Lower lobe of right lung (tissue), 2 donors: ENCODE measurements at regions not wholly inside any gene's neighbourhood (a gene's known extent, or its start where the extent isn't known, plus 50 kb on each side); places are given as distances from the start of the nearest gene placed in this dataset.
A peak's percentile ranks its signal among the peaks of the same experiment; 100 is the strongest.
"Not testable (repeated sequence)": the region's sequence is repeated elsewhere in the genome, so short reads cannot be mapped to it uniquely, and the experiment has no call there.

ENCODE experiments used
- ATAC-seq, 2 donors: fragments of 200-7000 bp; cut with Tn5 transposase; one replicate each; pipeline ENCODE4 v1.9.1; 2020 to 2022; ENCODE audit warnings: mild to moderate bottlenecking in 2 of 2, moderate library complexity in 2 of 2
- DNase-seq: peaks from one replicate; pipeline ENCODE4 v3.0.0-alpha.2; 2020
- H3K27ac ChIP-seq: fragments of 200-600 bp; one replicate; pipeline ENCODE4 v1.8.0; 2022
- H3K27me3 ChIP-seq: fragments of 200-600 bp; one replicate; pipeline ENCODE4 v1.8.0; 2022; ENCODE audit warnings: low read depth
- H3K36me3 ChIP-seq: fragments of 200-600 bp; one replicate; pipeline ENCODE4 v1.8.0; 2022; ENCODE audit warnings: mild to moderate bottlenecking
- H3K4me1 ChIP-seq: fragments of 200-600 bp; one replicate; pipeline ENCODE4 v1.8.0; 2022
- H3K4me3 ChIP-seq: fragments of 200-600 bp; one replicate; pipeline ENCODE4 v1.8.0; 2022; ENCODE audit warnings: mild to moderate bottlenecking
- H3K9me3 ChIP-seq: fragments of 200-600 bp; one replicate; pipeline ENCODE4 v1.8.0; 2022
- CTCF ChIP-seq: fragments of 200-600 bp; IDR thresholded peaks from one replicate; pipeline ENCODE4 v1.8.0; 2022; ENCODE audit warnings: antibody characterized with exemption, mild to moderate bottlenecking
- intact Hi-C: fragments of 100-400 bp; cut with DNase I; formaldehyde crosslinking; loops from one replicate; pipeline ENCODE4 v1.11.0; 2022
- donor health status: DM: no; HTN: yes; CAD: no; lungs with severe emphysema.

GRCh38 chrX:151042842-151043241 lies 59.7 kb downstream of the HMGB3 start:
- Histone ChIP-seq H3K27me3 (no peaks in the 10 kb centered on the region), H3K27ac (no peak overlapping the region), H3K36me3 (no peaks in the 10 kb centered on the region), H3K4me3 (no peak overlapping the region), H3K4me1 (no peaks in the 10 kb centered on the region), H3K9me3 (no peaks in the 10 kb centered on the region)
- intact Hi-C loops: no loop called here
- ATAC-seq (no peak), DNase-seq (no peak)
- no peak for TF ChIP-seq CTCF

- intact Hi-C loops, H3K27ac ChIP-seq, H3K27me3 ChIP-seq, H3K4me1 ChIP-seq, H3K9me3 ChIP-seq, H3K36me3 ChIP-seq, H3K4me3 ChIP-seq, DNase-seq, ATAC-seq: not testable (repeated sequence)
These were observed 83.2 kb downstream of the HMGB3 start for GRCh38 chrX:151066373-151066772.

GRCh38 chrX:151073767-151074166 lies 90.6 kb downstream of the HMGB3 start:
- intact Hi-C loops: no loop called here
- no peak overlapping the region for H3K27ac ChIP-seq
- no peak for DNase-seq
- no peaks in the 10 kb centered on the region for H3K36me3 ChIP-seq
- no peak for ATAC-seq
- H3K4me1 ChIP-seq: no peaks in the 10 kb centered on the region
- H3K9me3 ChIP-seq: no peaks in the 10 kb centered on the region
- H3K4me3 ChIP-seq: no peak overlapping the region
- H3K27me3 ChIP-seq: no peaks in the 10 kb centered on the region
- TF ChIP-seq CTCF: no peak

GRCh38 chrX:151081016-151081415 lies 95.4 kb upstream of the GPR50 start:
- TF ChIP-seq CTCF: no peak
- no peaks in the 10 kb centered on the region for H3K27me3 ChIP-seq
- intact Hi-C loops: loop anchor here (5.0 kb wide), 1 partner anchor 309 kb away; no protein-coding TSS in a partner anchor

GRCh38 chrX:151082077-151082948 lies 94.1 kb upstream of the GPR50 start:
- ATAC-seq (peak; percentile 93 to 98), DNase-seq (peak; percentile 76)
- Histone ChIP-seq H3K4me1 (no peaks in the 10 kb centered on the region), H3K4me3 (peak overlapping the region; percentile 6), H3K27me3 (no peaks in the 10 kb centered on the region), H3K36me3 (no peaks in the 10 kb centered on the region), H3K27ac (no peak overlapping the region), H3K9me3 (no peaks in the 10 kb centered on the region)
- peak; percentile 82 for TF ChIP-seq CTCF
- intact Hi-C loops: loop anchor here (5.0 kb wide), 1 partner anchor 310 kb away; no protein-coding TSS in a partner anchor

More at GRCh38 chrX:151081016-151081415, 95.4 kb upstream of the GPR50 start:
- ATAC-seq: no peak
- Histone ChIP-seq H3K27ac (no peak overlapping the region), H3K4me1 (no peaks in the 10 kb centered on the region), H3K9me3 (no peaks in the 10 kb centered on the region), H3K4me3 (no peak overlapping the region), H3K36me3 (no peaks in the 10 kb centered on the region)
- DNase-seq: no peak

GRCh38 chrX:151084454-151084853 lies 91.9 kb upstream of the GPR50 start:
- Histone ChIP-seq H3K36me3 (no peaks in the 10 kb centered on the region), H3K4me1 (no peaks in the 10 kb centered on the region), H3K9me3 (no peaks in the 10 kb centered on the region), H3K27me3 (no peaks in the 10 kb centered on the region), H3K27ac (no peak overlapping the region), H3K4me3 (no peak overlapping the region)
- no peak for TF ChIP-seq CTCF
- DNase-seq (no peak), ATAC-seq (no peak)
- intact Hi-C loops: loop anchor here (5.0 kb wide), 1 partner anchor 312 kb away; no protein-coding TSS in a partner anchor
